Astrocyte of the cerebellum (primary cell): ENCODE measurements at regions not wholly inside any gene's neighbourhood (a gene's known extent, or its start where the extent isn't known, plus 50 kb on each side); places are given as distances from the start of the nearest gene placed in this dataset.

Experiments
- DNase-seq: peaks from one replicate; pipeline ENCODE4 v3.0.0-alpha.2; 2011; ENCODE audit warnings: low read depth
- H3K4me3 ChIP-seq: 2 replicates; pipeline ENCODE4 v1.5.1; 2011; ENCODE audit warnings: mild to moderate bottlenecking, low read depth, low read length, moderate library complexity
- CTCF ChIP-seq: IDR thresholded peaks from 2 replicates; pipeline ENCODE4 v1.5.1; 2012; ENCODE audit warnings: low read length, low read depth, moderate library complexity, mild to moderate bottlenecking; ENCODE audit errors: missing control alignments
- in situ Hi-C: cut with HindIII; loops from 2 replicates; pipeline ENCODE4 v1.10.0; 2017; ENCODE audit warnings: low sequenced_read_pairs

DNA sequence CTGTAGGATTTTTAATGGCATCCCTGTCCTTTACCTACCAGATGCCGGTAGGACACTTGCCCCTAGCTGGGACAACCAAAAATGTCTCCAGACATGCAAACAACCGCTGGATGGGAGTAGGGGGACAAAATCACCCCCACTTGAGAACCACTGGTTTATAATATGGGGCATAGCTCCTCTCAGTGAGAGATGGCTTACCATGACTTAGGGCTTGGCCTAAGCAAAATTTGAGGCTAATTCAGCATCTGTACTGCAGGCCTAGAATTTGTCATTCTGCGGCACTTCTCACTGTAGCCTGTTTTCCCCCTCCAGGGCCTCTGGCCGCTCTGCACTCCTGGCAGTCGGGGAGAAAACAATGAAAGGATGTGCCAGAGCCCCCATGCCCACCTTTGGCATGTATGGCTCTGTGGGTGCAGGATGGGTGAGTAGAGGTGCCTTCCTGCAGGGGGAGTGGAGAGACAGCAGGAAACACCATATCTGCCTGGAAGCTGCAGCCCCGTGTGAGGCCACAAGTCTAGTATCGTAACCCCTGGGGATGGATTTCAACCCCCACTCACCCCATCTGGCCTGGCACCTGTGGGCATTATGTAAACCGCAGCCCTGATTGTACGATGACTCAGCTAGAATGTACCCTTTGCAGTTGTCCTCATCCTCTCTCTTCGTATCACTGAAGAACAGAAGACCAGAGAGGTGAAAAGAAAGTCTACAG is 268.1 kb downstream of the SOX9 start:
- no peak overlapping the region for H3K4me3 ChIP-seq
- peak; percentile 12 for TF ChIP-seq CTCF
- DNase-seq: no peak
- in situ Hi-C loops: no loop called here

- no peak for TF ChIP-seq CTCF
- DNase-seq: no peak
- in situ Hi-C loops: no loop called here
Measured at GRCh38 chr17:72390675-72391508, 270.1 kb downstream of the SOX9 start.

DNA sequence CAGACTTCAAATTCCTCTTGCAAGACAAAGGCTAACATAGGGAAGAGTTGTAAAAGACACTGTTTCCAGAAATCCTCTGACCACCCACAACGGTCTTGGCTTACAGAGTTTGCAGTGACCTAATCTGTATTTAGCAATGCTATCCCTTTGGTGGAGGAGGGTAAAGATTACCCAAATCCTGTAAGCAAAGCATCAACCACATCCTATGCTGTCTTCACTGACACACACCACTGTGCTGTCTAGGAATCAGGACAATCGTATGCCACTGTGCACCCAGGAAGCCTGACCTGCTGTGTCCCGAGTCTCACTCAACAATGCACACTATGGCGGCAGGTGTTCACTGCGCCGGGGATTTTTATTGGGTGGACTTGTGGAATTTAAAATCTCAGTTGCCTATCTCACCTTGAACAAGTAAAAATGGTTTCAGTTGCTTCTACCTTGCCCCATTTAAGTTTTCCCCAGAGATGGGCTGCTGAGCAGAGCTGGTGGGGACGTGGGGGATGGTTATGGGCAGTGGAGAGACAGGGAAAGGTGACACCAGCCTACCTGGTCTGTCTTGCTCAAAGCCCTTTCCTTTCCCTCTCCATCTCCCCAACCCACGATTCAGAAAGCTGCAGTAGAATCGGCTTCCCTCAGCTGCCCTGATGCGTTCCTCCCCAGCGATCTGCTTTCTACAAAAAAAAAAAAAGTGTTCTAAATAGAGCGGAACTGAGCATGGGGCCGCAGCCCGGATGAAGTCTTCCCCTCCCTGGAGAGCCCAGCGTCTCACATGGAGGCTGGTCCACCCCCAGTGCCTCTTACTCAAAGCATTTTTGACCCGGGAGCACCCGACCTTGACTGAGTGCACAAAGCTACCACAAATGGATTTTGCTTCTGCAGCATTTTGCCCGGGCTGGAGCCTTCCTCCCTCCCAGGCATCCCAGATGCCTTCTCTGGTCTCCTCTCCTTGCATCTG is 271.5 kb downstream of the SOX9 start:
- in situ Hi-C loops: no loop called here

More at GRCh38 chr17:72390675-72391508, 270.1 kb downstream of the SOX9 start:
- H3K4me3 ChIP-seq: no peak overlapping the region

GRCh38 chr17:72393553-72393952 is 272.7 kb downstream of the SOX9 start:
- in situ Hi-C loops: no loop called here
- no peak for DNase-seq
- TF ChIP-seq CTCF: no peak
- no peak overlapping the region for H3K4me3 ChIP-seq

More for the DNA sequence above, 271.5 kb downstream of the SOX9 start:
- TF ChIP-seq CTCF: no peak
- H3K4me3 ChIP-seq: no peak overlapping the region
- DNase-seq: no peak

DNA sequence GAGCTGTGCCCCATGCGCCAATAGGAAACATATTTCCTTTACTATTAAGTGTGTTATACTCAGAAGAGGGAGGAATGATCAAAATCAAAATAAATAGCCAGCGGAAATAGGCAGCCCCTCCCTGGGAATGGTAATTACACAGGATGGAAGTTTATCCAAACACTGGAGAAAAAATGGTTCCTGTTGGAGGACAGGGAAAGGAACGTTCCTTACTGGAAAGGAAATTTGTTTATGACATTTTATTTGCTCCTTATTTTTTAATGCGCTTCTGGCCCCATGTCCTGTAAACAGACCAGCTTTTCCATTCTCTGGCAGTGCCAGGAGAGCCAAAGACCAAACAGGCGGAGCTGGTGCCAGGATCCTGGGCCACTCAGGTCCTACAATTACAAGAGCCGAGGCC is 273.7 kb downstream of the SOX9 start:
- DNase-seq: no peak
- in situ Hi-C loops: no loop called here
- no peak for TF ChIP-seq CTCF
- no peak overlapping the region for H3K4me3 ChIP-seq

GRCh38 chr17:72396121-72396520 is 275.3 kb downstream of the SOX9 start:
- DNase-seq: no peak
- H3K4me3 ChIP-seq: no peak overlapping the region
- TF ChIP-seq CTCF: no peak
- in situ Hi-C loops: no loop called here
